ENCODE measurements at regions not wholly inside any gene's neighbourhood (a gene's known extent, or its start where the extent isn't known, plus 50 kb on each side); places are given as distances from the start of the nearest gene placed in this dataset.

DNA sequence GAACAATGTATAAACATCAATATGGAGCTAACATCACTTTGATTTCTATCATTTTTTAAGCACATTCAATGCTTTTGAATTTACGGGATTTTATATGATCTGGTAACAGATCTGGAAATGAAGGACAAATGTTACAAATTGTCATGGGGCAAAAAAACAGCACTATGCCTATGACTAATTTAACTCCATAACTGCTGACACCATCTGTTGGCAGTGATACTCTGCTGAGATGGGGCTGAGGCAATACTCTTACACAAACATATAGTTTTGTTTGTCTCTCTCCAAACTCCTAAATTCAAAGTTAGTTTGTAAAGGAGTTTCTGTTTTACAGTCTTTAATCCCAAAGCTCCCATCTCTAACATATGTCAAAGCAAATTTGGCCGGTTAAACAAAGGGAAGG is 132.5 kb upstream of the FER start:
- peaks cover 26% of the 10 kb centered on the region for H3K9me3 ChIP-seq (ENCODE audit: control insufficient read depth, low read length)
- no peaks in the 10 kb centered on the region for H3K4me1 ChIP-seq (ENCODE audit: control insufficient read depth, insufficient read depth, low read length)
- H3K4me3 ChIP-seq (ENCODE audit: low read length), result no peak overlapping the region
- H3K36me3 ChIP-seq (ENCODE audit: control insufficient read depth, insufficient read depth, low read length), result no peaks in the 10 kb centered on the region
- H3K27me3 ChIP-seq (ENCODE audit: control insufficient read depth, insufficient read depth, low read length, poor library complexity, severe bottlenecking), result no peaks in the 10 kb centered on the region
- H3K4me1 Mint-ChIP-seq, result no peaks in the 10 kb centered on the region
- H3K9ac ChIP-seq (ENCODE audit: extremely low read depth, low read length, poor library complexity, severe bottlenecking), result no peak overlapping the region
- 100% methylated on average over 2 of the region's 2 CpGs; no CpG with 5 or more reads in 1 of the 2 experiments for WGBS, 2 experiments (ENCODE audit: insufficient coverage in 1 of 2, insufficient read length in 1 of 2)
- peaks cover 39% of the 10 kb centered on the region for H3K9me3 Mint-ChIP-seq
- H3K36me3 Mint-ChIP-seq (ENCODE audit: low read depth), result peaks cover 8% of the 10 kb centered on the region
- no peaks in the 10 kb centered on the region for H3K27me3 Mint-ChIP-seq (ENCODE audit: insufficient read depth)
- H3K27ac ChIP-seq (ENCODE audit: low read depth, low read length), result no peak overlapping the region
- DNase-seq, result no peak
- H3K27ac Mint-ChIP-seq, result no peak overlapping the region
- TF ChIP-seq, protein P1, sequence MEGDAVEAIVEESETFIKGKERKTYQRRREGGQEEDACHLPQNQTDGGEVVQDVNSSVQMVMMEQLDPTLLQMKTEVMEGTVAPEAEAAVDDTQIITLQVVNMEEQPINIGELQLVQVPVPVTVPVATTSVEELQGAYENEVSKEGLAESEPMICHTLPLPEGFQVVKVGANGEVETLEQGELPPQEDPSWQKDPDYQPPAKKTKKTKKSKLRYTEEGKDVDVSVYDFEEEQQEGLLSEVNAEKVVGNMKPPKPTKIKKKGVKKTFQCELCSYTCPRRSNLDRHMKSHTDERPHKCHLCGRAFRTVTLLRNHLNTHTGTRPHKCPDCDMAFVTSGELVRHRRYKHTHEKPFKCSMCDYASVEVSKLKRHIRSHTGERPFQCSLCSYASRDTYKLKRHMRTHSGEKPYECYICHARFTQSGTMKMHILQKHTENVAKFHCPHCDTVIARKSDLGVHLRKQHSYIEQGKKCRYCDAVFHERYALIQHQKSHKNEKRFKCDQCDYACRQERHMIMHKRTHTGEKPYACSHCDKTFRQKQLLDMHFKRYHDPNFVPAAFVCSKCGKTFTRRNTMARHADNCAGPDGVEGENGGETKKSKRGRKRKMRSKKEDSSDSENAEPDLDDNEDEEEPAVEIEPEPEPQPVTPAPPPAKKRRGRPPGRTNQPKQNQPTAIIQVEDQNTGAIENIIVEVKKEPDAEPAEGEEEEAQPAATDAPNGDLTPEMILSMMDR (conservative IDR thresholded peaks at IDR 0.05), result no peak
- H3K4me3 Mint-ChIP-seq, result no peak overlapping the region

DNA sequence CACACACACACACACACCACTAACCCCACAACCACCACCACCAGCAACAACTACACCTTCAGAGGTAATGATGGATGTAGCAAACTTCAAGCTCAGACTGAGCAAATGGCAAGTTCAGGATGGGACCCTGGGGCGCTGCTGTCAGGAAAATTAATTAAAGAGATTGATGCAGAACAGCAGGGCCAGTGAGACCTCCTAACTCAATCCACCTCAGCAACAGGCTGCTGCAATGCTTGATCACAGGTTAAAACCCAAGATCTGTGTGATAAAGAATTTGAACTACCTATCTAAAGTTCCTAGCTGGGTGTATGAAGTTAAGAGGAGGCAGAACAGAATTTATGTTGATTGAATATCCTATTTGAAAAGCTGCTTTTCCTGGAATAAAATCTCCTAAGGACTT is 140.3 kb upstream of the FER start:
- Histone ChIP-seq H3K27ac (ENCODE audit: low read depth, low read length) (no peak overlapping the region), H3K9ac (ENCODE audit: extremely low read depth, low read length, poor library complexity, severe bottlenecking) (no peak overlapping the region), H3K27me3 (ENCODE audit: control insufficient read depth, insufficient read depth, low read length, poor library complexity, severe bottlenecking) (no peaks in the 10 kb centered on the region), H3K4me3 (ENCODE audit: low read length) (no peak overlapping the region), H3K4me1 (ENCODE audit: control insufficient read depth, insufficient read depth, low read length) (no peaks in the 10 kb centered on the region), H3K9me3 (ENCODE audit: control insufficient read depth, low read length) (peaks cover 35% of the 10 kb centered on the region), H3K36me3 (ENCODE audit: control insufficient read depth, insufficient read depth, low read length) (no peaks in the 10 kb centered on the region)
- Mint-ChIP-seq H3K36me3 (ENCODE audit: low read depth) (peaks cover 10% of the 10 kb centered on the region), H3K9me3 (peaks cover 38% of the 10 kb centered on the region), H3K27me3 (ENCODE audit: insufficient read depth) (no peaks in the 10 kb centered on the region), H3K4me3 (no peak overlapping the region), H3K4me1 (peaks cover 1% of the 10 kb centered on the region), H3K27ac (no peak overlapping the region)
- WGBS, 2 experiments (ENCODE audit: insufficient coverage in 1 of 2, insufficient read length in 1 of 2), result 100% methylated on average over 1 of the region's 1 CpG; no CpG with 5 or more reads in 1 of the 2 experiments
- TF ChIP-seq, protein P1 (conservative IDR thresholded peaks at IDR 0.05), result no peak
- no peak for DNase-seq

DNA sequence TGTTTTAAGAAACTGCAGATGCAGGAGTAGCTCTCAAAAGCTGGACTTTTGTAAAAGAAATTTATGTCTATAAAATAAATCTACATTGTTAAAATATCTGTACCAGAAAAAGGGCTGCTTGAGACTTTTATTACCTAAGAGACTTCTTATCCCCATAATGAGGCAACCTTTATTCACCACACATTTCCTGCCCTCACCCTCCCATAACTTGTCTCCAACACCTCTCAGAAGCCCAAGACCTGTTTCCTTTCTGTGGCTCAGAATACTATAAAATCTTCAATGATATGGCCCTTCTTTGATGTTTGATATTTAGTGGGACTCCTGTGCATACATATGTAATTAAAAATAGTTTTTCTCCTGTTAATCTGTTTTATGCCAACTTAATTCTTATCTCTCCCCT is 141.5 kb upstream of the FER start:
- H3K27me3 Mint-ChIP-seq (ENCODE audit: insufficient read depth), result no peaks in the 10 kb centered on the region
- no peaks in the 10 kb centered on the region for H3K4me1 ChIP-seq (ENCODE audit: control insufficient read depth, insufficient read depth, low read length)
- TF ChIP-seq, protein P1 (conservative IDR thresholded peaks at IDR 0.05), result no peak
- H3K9me3 Mint-ChIP-seq, result peaks cover 27% of the 10 kb centered on the region
- no peaks in the 10 kb centered on the region for H3K27me3 ChIP-seq (ENCODE audit: control insufficient read depth, insufficient read depth, low read length, poor library complexity, severe bottlenecking)
- no peak overlapping the region for H3K4me3 Mint-ChIP-seq
- peaks cover 5% of the 10 kb centered on the region for H3K36me3 Mint-ChIP-seq (ENCODE audit: low read depth)
- DNase-seq, result no peak
- no peak overlapping the region for H3K9ac ChIP-seq (ENCODE audit: extremely low read depth, low read length, poor library complexity, severe bottlenecking)
- H3K4me3 ChIP-seq (ENCODE audit: low read length), result no peak overlapping the region
- no peak overlapping the region for H3K27ac Mint-ChIP-seq
- peaks cover 1% of the 10 kb centered on the region for H3K4me1 Mint-ChIP-seq
- no peaks in the 10 kb centered on the region for H3K36me3 ChIP-seq (ENCODE audit: control insufficient read depth, insufficient read depth, low read length)
- no peak overlapping the region for H3K27ac ChIP-seq (ENCODE audit: low read depth, low read length)
- peaks cover 28% of the 10 kb centered on the region for H3K9me3 ChIP-seq (ENCODE audit: control insufficient read depth, low read length)
